HG02623 (cell line): ENCODE measurements at regions not wholly inside any gene's neighbourhood (a gene's known extent, or its start where the extent isn't known, plus 50 kb on each side); places are given as distances from the start of the nearest gene placed in this dataset.
A peak's percentile ranks its signal among the peaks of the same experiment; 100 is the strongest.

Experiments used
- ATAC-seq: cut with Tn5 transposase; IDR thresholded peaks from one replicate; pipeline ENCODE4 v1.9.1; 2021; ENCODE audit warnings: moderate library complexity; ENCODE audit not compliant: unreplicated experiment

- ATAC-seq, result no peak
These were observed 241.7 kb downstream of the SPTSSA start for GRCh38 chr14:34220378-34220706.

GRCh38 chr14:34219661-34220377 lies 242.2 kb downstream of the SPTSSA start:
- ATAC-seq, result no peak

- ATAC-seq, result no peak
These were observed 243.2 kb downstream of the SPTSSA start for GRCh38 chr14:34218881-34219280.

- ATAC-seq, result no peak
These were observed 247.1 kb downstream of the SPTSSA start for GRCh38 chr14:34214961-34215360.

GRCh38 chr14:34213332-34213731 lies 248.7 kb downstream of the SPTSSA start:
- no peak for ATAC-seq

GRCh38 chr14:34212172-34212929 lies 249.7 kb downstream of the SPTSSA start:
- no peak for ATAC-seq

- peak; percentile 82 for ATAC-seq
These were observed 250.3 kb downstream of the SPTSSA start for GRCh38 chr14:34211732-34212131.

GRCh38 chr14:34208532-34208931 lies 253.5 kb downstream of the SPTSSA start:
- no peak for ATAC-seq

GRCh38 chr14:34205799-34206198 lies 254.9 kb upstream of the EGLN3 start:
- no peak for ATAC-seq

GRCh38 chr14:34204774-34205173 lies 253.9 kb upstream of the EGLN3 start:
- no peak for ATAC-seq

- no peak for ATAC-seq
These were observed 252.4 kb upstream of the EGLN3 start for GRCh38 chr14:34203251-34203722.

- ATAC-seq, result no peak
These were observed 251.2 kb upstream of the EGLN3 start for GRCh38 chr14:34201909-34202637.

- no peak for ATAC-seq
These were observed 248.7 kb upstream of the EGLN3 start for GRCh38 chr14:34199585-34199984.

GRCh38 chr14:34198096-34198495 lies 247.2 kb upstream of the EGLN3 start:
- ATAC-seq, result no peak

- no peak for ATAC-seq
These were observed 245.1 kb upstream of the EGLN3 start for GRCh38 chr14:34195964-34196363.

- ATAC-seq, result no peak
These were observed 239.8 kb upstream of the EGLN3 start for GRCh38 chr14:34190717-34191116.

GRCh38 chr14:34189866-34190265 lies 239.0 kb upstream of the EGLN3 start:
- ATAC-seq, result no peak

GRCh38 chr14:34187519-34188044 lies 236.7 kb upstream of the EGLN3 start:
- ATAC-seq, result no peak

GRCh38 chr14:34187061-34187460 lies 236.2 kb upstream of the EGLN3 start:
- ATAC-seq, result no peak

- ATAC-seq, result no peak
These were observed 233.3 kb upstream of the EGLN3 start for GRCh38 chr14:34184126-34184525.

GRCh38 chr14:34183478-34183877 lies 232.6 kb upstream of the EGLN3 start:
- no peak for ATAC-seq

GRCh38 chr14:34181338-34181737 lies 230.5 kb upstream of the EGLN3 start:
- ATAC-seq, result no peak
